ENCODE measurements at regions not wholly inside any gene's neighbourhood (a gene's known extent, or its start where the extent isn't known, plus 50 kb on each side); places are given as distances from the start of the nearest gene placed in this dataset.
"Not testable (repeated sequence)": the region's sequence is repeated elsewhere in the genome, so short reads cannot be mapped to it uniquely, and the experiment has no call there.

- H3K56ac ChIP-seq (ENCODE audit: low read length) = no peak overlapping the region
- no peaks in the 10 kb centered on the region for H3K79me1 ChIP-seq (ENCODE audit: low read length)
- H3K4me2 ChIP-seq (ENCODE audit: low read length) = no peak overlapping the region
- no peak overlapping the region for H2BK120ac ChIP-seq (ENCODE audit: low read depth, low read length)
- H3K4me3 ChIP-seq (ENCODE audit: low read length) = no peak overlapping the region
- no peak overlapping the region for H3K23ac ChIP-seq (ENCODE audit: low read length)
- H3K4me1 ChIP-seq (ENCODE audit: control insufficient read depth, low read depth, low read length) = no peaks in the 10 kb centered on the region
- no peak overlapping the region for H2AK5ac ChIP-seq (ENCODE audit: low read length)
- H2BK15ac ChIP-seq (replicated peaks; ENCODE audit: low read depth) = no peak overlapping the region
- no CpG with 5 or more reads among the region's 4 CpGs for WGBS (ENCODE audit: extremely low coverage, insufficient coverage, low lambda C conversion rate)
- no peak overlapping the region for H4K8ac ChIP-seq (ENCODE audit: low read depth, low read length)
- no peak overlapping the region for H3K9ac ChIP-seq (ENCODE audit: low read length)
- no peak overlapping the region for H4K5ac ChIP-seq (ENCODE audit: low read length)
- no peaks in the 10 kb centered on the region for H3K36me3 ChIP-seq (ENCODE audit: control insufficient read depth, insufficient read depth, low read length)
- no peak overlapping the region for H2BK5ac ChIP-seq (ENCODE audit: low read length)
- H3K18ac ChIP-seq (ENCODE audit: low read length) = no peak overlapping the region
- no peak overlapping the region for H3K27ac ChIP-seq (ENCODE audit: low read depth, low read length)
- peak; percentile 24 for DNase-seq
- H3K27me3 ChIP-seq (ENCODE audit: insufficient read depth, low read length, poor library complexity) = no peaks in the 10 kb centered on the region
- H3K4ac ChIP-seq (ENCODE audit: low read depth, low read length) = no peak overlapping the region
- no peaks in the 10 kb centered on the region for H3K79me2 ChIP-seq (ENCODE audit: control insufficient read depth, insufficient read depth, low read length)
Observed at GRCh38 chr12:28998662-28999120, 150.4 kb upstream of the FAR2 start.

GRCh38 chr12:29004066-29004935, 144.8 kb upstream of the FAR2 start:
- Histone ChIP-seq H3K56ac (ENCODE audit: low read length) (no peak overlapping the region), H3K18ac (ENCODE audit: low read length) (no peak overlapping the region), H3K79me2 (ENCODE audit: control insufficient read depth, insufficient read depth, low read length) (no peaks in the 10 kb centered on the region), H3K4me1 (ENCODE audit: control insufficient read depth, low read depth, low read length) (no peaks in the 10 kb centered on the region), H3K36me3 (ENCODE audit: control insufficient read depth, insufficient read depth, low read length) (no peaks in the 10 kb centered on the region), H2BK120ac (ENCODE audit: low read depth, low read length) (no peak overlapping the region), H3K4ac (ENCODE audit: low read depth, low read length) (no peak overlapping the region), H4K5ac (ENCODE audit: low read length) (no peak overlapping the region), H3K9ac (ENCODE audit: low read length) (no peak overlapping the region), H2AK5ac (ENCODE audit: low read length) (no peak overlapping the region), H3K79me1 (ENCODE audit: low read length) (no peaks in the 10 kb centered on the region), H2BK15ac (replicated peaks; ENCODE audit: low read depth) (no peak overlapping the region), H3K23ac (ENCODE audit: low read length) (no peak overlapping the region), H3K4me2 (ENCODE audit: low read length) (no peak overlapping the region), H2BK5ac (ENCODE audit: low read length) (no peak overlapping the region), H3K27ac (ENCODE audit: low read depth, low read length) (no peak overlapping the region), H4K8ac (ENCODE audit: low read depth, low read length) (no peak overlapping the region), H3K4me3 (ENCODE audit: low read length) (no peak overlapping the region), H3K27me3 (ENCODE audit: insufficient read depth, low read length, poor library complexity) (no peaks in the 10 kb centered on the region)
- WGBS (ENCODE audit: extremely low coverage, insufficient coverage, low lambda C conversion rate) = no CpG with 5 or more reads among the region's 6 CpGs
- DNase-seq = no peak

GRCh38 chr12:29004936-29005304, 144.2 kb upstream of the FAR2 start:
- no peak overlapping the region for H3K4me2 ChIP-seq (ENCODE audit: low read length)
- H3K27me3 ChIP-seq (ENCODE audit: insufficient read depth, low read length, poor library complexity) = no peaks in the 10 kb centered on the region
- no peaks in the 10 kb centered on the region for H3K79me2 ChIP-seq (ENCODE audit: control insufficient read depth, insufficient read depth, low read length)
- H2BK15ac ChIP-seq (replicated peaks; ENCODE audit: low read depth) = no peak overlapping the region
- H3K27ac ChIP-seq (ENCODE audit: low read depth, low read length) = no peak overlapping the region
- H3K23ac ChIP-seq (ENCODE audit: low read length) = no peak overlapping the region
- H2BK120ac ChIP-seq (ENCODE audit: low read depth, low read length) = no peak overlapping the region
- no peak overlapping the region for H3K4ac ChIP-seq (ENCODE audit: low read depth, low read length)
- no CpG with 5 or more reads among the region's 2 CpGs for WGBS (ENCODE audit: extremely low coverage, insufficient coverage, low lambda C conversion rate)
- no peak overlapping the region for H4K5ac ChIP-seq (ENCODE audit: low read length)
- no peak overlapping the region for H3K56ac ChIP-seq (ENCODE audit: low read length)
- H3K9ac ChIP-seq (ENCODE audit: low read length) = no peak overlapping the region
- H3K4me3 ChIP-seq (ENCODE audit: low read length) = no peak overlapping the region
- H3K18ac ChIP-seq (ENCODE audit: low read length) = no peak overlapping the region
- H3K79me1 ChIP-seq (ENCODE audit: low read length) = no peaks in the 10 kb centered on the region
- H2BK5ac ChIP-seq (ENCODE audit: low read length) = no peak overlapping the region
- H4K8ac ChIP-seq (ENCODE audit: low read depth, low read length) = no peak overlapping the region
- H3K4me1 ChIP-seq (ENCODE audit: control insufficient read depth, low read depth, low read length) = no peaks in the 10 kb centered on the region
- no peak for DNase-seq
- no peaks in the 10 kb centered on the region for H3K36me3 ChIP-seq (ENCODE audit: control insufficient read depth, insufficient read depth, low read length)
- H2AK5ac ChIP-seq (ENCODE audit: low read length) = no peak overlapping the region

GRCh38 chr12:29008786-29009185, 140.3 kb upstream of the FAR2 start:
- H2BK5ac ChIP-seq (ENCODE audit: low read length) = no peak overlapping the region
- no peak overlapping the region for H2AK5ac ChIP-seq (ENCODE audit: low read length)
- no peaks in the 10 kb centered on the region for H3K79me1 ChIP-seq (ENCODE audit: low read length)
- no peaks in the 10 kb centered on the region for H3K36me3 ChIP-seq (ENCODE audit: control insufficient read depth, insufficient read depth, low read length)
- WGBS (ENCODE audit: extremely low coverage, insufficient coverage, low lambda C conversion rate) = no CpG with 5 or more reads among the region's 1 CpG
- no peak overlapping the region for H2BK120ac ChIP-seq (ENCODE audit: low read depth, low read length)
- no peak overlapping the region for H3K56ac ChIP-seq (ENCODE audit: low read length)
- no peak overlapping the region for H2BK15ac ChIP-seq (replicated peaks; ENCODE audit: low read depth)
- no peak overlapping the region for H3K4ac ChIP-seq (ENCODE audit: low read depth, low read length)
- H3K4me1 ChIP-seq (ENCODE audit: control insufficient read depth, low read depth, low read length) = no peaks in the 10 kb centered on the region
- H3K79me2 ChIP-seq (ENCODE audit: control insufficient read depth, insufficient read depth, low read length) = no peaks in the 10 kb centered on the region
- H4K5ac ChIP-seq (ENCODE audit: low read length) = no peak overlapping the region
- DNase-seq = no peak
- no peak overlapping the region for H3K27ac ChIP-seq (ENCODE audit: low read depth, low read length)
- H3K4me3 ChIP-seq (ENCODE audit: low read length) = no peak overlapping the region
- H3K9ac ChIP-seq (ENCODE audit: low read length) = no peak overlapping the region
- H3K4me2 ChIP-seq (ENCODE audit: low read length) = no peak overlapping the region
- no peak overlapping the region for H3K23ac ChIP-seq (ENCODE audit: low read length)
- no peak overlapping the region for H3K18ac ChIP-seq (ENCODE audit: low read length)
- H4K8ac ChIP-seq (ENCODE audit: low read depth, low read length) = no peak overlapping the region
- no peaks in the 10 kb centered on the region for H3K27me3 ChIP-seq (ENCODE audit: insufficient read depth, low read length, poor library complexity)

- no peak overlapping the region for H4K8ac ChIP-seq (ENCODE audit: low read depth, low read length)
- no peak for DNase-seq
- H3K4me1 ChIP-seq (ENCODE audit: control insufficient read depth, low read depth, low read length) = no peaks in the 10 kb centered on the region
- no peak overlapping the region for H2BK5ac ChIP-seq (ENCODE audit: low read length)
- WGBS (ENCODE audit: extremely low coverage, insufficient coverage, low lambda C conversion rate) = no CpG with 5 or more reads among the region's 4 CpGs
- H2BK15ac ChIP-seq (replicated peaks; ENCODE audit: low read depth) = no peak overlapping the region
- no peaks in the 10 kb centered on the region for H3K79me2 ChIP-seq (ENCODE audit: control insufficient read depth, insufficient read depth, low read length)
- H4K5ac ChIP-seq (ENCODE audit: low read length) = no peak overlapping the region
- no peak overlapping the region for H3K23ac ChIP-seq (ENCODE audit: low read length)
- no peak overlapping the region for H3K4ac ChIP-seq (ENCODE audit: low read depth, low read length)
- no peak overlapping the region for H3K56ac ChIP-seq (ENCODE audit: low read length)
- H3K79me1 ChIP-seq (ENCODE audit: low read length) = no peaks in the 10 kb centered on the region
- H3K4me2 ChIP-seq (ENCODE audit: low read length) = no peak overlapping the region
- no peak overlapping the region for H3K27ac ChIP-seq (ENCODE audit: low read depth, low read length)
- H2AK5ac ChIP-seq (ENCODE audit: low read length) = no peak overlapping the region
- H3K36me3 ChIP-seq (ENCODE audit: control insufficient read depth, insufficient read depth, low read length) = no peaks in the 10 kb centered on the region
- no peaks in the 10 kb centered on the region for H3K27me3 ChIP-seq (ENCODE audit: insufficient read depth, low read length, poor library complexity)
- no peak overlapping the region for H2BK120ac ChIP-seq (ENCODE audit: low read depth, low read length)
- no peak overlapping the region for H3K4me3 ChIP-seq (ENCODE audit: low read length)
- no peak overlapping the region for H3K9ac ChIP-seq (ENCODE audit: low read length)
- no peak overlapping the region for H3K18ac ChIP-seq (ENCODE audit: low read length)
Observed at GRCh38 chr12:29012673-29013072, 136.4 kb upstream of the FAR2 start.

- not testable (repeated sequence) for H3K4me3 ChIP-seq (ENCODE audit: low read length); H3K27ac ChIP-seq (ENCODE audit: low read depth, low read length); H2AK5ac ChIP-seq (ENCODE audit: low read length); H3K18ac ChIP-seq (ENCODE audit: low read length); H2BK5ac ChIP-seq (ENCODE audit: low read length); H2BK120ac ChIP-seq (ENCODE audit: low read depth, low read length); H3K4me2 ChIP-seq (ENCODE audit: low read length); H3K23ac ChIP-seq (ENCODE audit: low read length); H4K5ac ChIP-seq (ENCODE audit: low read length); H4K8ac ChIP-seq (ENCODE audit: low read depth, low read length); H3K9ac ChIP-seq (ENCODE audit: low read length); H3K79me1 ChIP-seq (ENCODE audit: low read length); H3K4ac ChIP-seq (ENCODE audit: low read depth, low read length); H3K79me2 ChIP-seq (ENCODE audit: control insufficient read depth, insufficient read depth, low read length); DNase-seq; H3K4me1 ChIP-seq (ENCODE audit: control insufficient read depth, low read depth, low read length); H2BK15ac ChIP-seq (replicated peaks; ENCODE audit: low read depth); H3K36me3 ChIP-seq (ENCODE audit: control insufficient read depth, insufficient read depth, low read length); H3K56ac ChIP-seq (ENCODE audit: low read length); H3K27me3 ChIP-seq (ENCODE audit: insufficient read depth, low read length, poor library complexity)
- no CpG with 5 or more reads among the region's 2 CpGs for WGBS (ENCODE audit: extremely low coverage, insufficient coverage, low lambda C conversion rate)
Observed at GRCh38 chr12:29017532-29017931, 131.5 kb upstream of the FAR2 start.
